GM18870 (cell line): ENCODE measurements at regions not wholly inside any gene's neighbourhood (a gene's known extent, or its start where the extent isn't known, plus 50 kb on each side); places are given as distances from the start of the nearest gene placed in this dataset.
"Not testable (repeated sequence)": the region's sequence is repeated elsewhere in the genome, so short reads cannot be mapped to it uniquely, and the experiment has no call there.

Source experiments
- ATAC-seq: cut with Tn5 transposase; IDR thresholded peaks from one replicate; pipeline ENCODE4 v1.9.1; 2021; ENCODE audit warnings: moderate library complexity; ENCODE audit not compliant: unreplicated experiment

GRCh38 chr1:121001090-121001726 is 111.6 kb downstream of the PPIAL4A start:
- not testable (repeated sequence) for ATAC-seq

DNA sequence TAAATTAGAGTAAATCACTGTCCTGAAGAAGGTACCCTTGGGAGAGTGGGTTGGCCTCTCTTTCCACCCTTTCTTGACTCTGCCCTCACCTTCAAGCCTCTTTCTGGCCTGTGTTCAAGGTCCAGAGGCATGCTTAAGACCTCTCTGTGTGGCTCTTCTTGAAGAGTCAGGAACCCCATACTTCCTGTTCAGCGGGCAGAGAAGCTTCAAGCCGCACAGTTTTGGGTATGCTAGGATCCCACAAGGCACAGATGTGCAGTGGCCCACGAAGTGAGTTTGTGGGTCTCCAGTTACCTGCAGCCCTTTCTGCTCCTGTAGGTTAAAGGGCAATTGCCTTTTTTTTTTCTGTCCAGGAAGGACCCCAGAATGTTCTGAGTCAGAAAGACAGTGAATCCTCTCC is 113.7 kb downstream of the PPIAL4A start:
- ATAC-seq = not testable (repeated sequence)

DNA sequence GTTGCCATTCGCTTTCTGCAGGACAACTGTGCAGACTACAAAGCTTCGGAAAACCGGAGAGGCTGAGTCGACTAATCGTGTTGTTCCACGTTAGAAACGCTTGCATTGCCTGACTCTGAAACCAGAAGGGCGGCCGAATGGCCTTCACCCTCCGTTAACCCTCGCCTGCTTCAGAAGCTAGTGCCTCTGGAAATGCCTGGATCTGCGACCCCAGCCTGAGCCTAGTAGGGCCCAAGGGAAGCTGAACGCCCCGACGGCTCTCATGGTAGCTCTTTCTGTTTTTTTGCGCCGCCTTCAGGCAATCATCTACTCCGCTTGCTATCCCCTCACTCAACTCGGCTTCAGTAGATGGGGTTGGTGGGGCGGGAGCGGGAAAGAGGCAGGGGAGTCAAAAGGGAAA is 117.3 kb downstream of the PPIAL4A start:
- ATAC-seq = not testable (repeated sequence)

GRCh38 chr1:121007755-121008154 is 118.2 kb downstream of the PPIAL4A start:
- ATAC-seq = not testable (repeated sequence)

DNA sequence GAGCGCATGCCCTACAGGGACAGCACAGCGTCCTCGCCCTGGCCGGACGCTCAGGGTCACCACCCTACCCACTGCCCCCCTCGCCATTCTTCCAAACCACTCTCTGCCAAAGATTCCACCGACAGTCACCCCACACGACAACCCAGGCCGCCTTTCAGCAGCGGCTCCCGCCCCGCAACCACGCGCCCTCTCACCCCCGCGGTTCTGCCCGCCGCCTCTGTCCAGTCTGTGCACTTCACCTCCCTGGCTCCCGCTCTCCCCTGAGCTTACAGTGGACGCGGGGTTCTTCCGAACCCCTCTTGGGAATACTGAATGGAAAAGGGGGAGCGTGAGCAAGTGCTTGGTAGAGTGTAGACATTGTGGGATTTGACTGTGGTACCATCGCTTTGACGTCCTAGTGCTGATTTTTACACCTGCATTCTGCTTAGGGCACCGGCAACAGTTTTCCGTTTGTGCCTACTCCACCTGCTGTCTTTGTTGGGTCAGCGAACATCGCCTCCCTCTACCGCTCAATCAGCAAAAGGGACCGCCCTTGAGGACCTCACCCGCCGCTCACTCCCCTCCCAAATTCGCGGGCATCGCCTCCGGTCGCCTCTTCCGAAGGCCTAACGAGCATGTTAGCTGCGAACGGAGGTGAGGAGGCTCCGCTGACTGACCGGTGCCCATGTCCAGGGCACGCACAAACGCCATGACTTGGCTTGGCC is 119.1 kb downstream of the PPIAL4A start:
- not testable (repeated sequence) for ATAC-seq

GRCh38 chr1:121009216-121010057 is 119.9 kb downstream of the PPIAL4A start:
- ATAC-seq = not testable (repeated sequence)

GRCh38 chr1:121010141-121010540 is 120.6 kb downstream of the PPIAL4A start:
- ATAC-seq = not testable (repeated sequence)

- ATAC-seq = not testable (repeated sequence)
These were observed 123.6 kb downstream of the PPIAL4A start for GRCh38 chr1:121013181-121013580.

- ATAC-seq = peak; percentile 60
These were observed 126.8 kb downstream of the PPIAL4A start for GRCh38 chr1:121016182-121017028.

- not testable (repeated sequence) for ATAC-seq
These were observed 130.3 kb downstream of the PPIAL4A start for GRCh38 chr1:121019715-121020349.

DNA sequence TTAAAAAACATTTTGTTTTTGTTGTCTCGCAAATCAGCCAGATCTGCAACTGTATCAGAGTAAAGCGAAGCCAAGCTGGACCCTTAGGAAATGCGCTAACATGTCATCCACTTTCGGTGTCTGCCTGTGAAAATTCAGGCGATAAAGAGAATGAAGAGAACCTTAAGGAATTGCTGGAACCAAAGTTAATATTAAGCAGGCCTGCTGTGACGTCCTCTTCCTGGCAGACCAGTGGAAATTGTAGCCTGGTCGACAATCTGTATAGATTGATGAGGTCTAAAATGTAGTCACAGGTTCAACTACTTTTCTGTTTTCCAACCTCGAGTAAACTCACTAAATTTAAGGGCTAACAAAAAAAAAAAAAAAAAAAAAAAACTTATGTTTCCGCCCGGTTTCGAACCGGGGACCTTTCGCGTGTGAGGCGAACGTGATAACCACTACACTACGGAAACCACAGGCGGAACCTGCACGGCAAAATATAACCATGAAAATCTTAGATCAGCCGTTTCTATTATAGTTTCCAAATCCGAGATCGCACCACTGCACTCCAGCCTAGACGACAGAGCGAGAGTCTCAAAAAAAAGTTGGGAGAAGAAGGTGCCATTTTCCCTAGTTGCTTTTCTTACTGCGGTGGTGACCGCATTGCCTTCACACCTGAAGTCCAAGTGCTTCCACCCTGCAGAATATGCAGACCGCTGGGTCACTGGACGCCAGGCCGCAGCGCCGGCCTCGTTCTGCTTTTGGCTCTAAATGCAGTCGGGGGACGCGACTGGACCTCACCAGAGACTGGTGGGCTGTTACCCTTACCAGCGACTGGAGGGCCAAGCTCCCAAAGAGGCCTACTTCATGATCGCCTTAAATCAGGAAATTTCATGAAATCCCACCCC is 131.0 kb downstream of the PPIAL4A start:
- not testable (repeated sequence) for ATAC-seq

GRCh38 chr1:121021716-121022115 is 132.1 kb downstream of the PPIAL4A start:
- not testable (repeated sequence) for ATAC-seq

- ATAC-seq = not testable (repeated sequence)
These were observed 143.4 kb downstream of the PPIAL4A start for GRCh38 chr1:121032878-121033494.

GRCh38 chr1:121036792-121037191 is 147.2 kb downstream of the PPIAL4A start:
- not testable (repeated sequence) for ATAC-seq

- not testable (repeated sequence) for ATAC-seq
These were observed 143.2 kb downstream of the FAM72B start for GRCh38 chr1:121040974-121041373.

GRCh38 chr1:121041497-121041896 is 142.6 kb downstream of the FAM72B start:
- ATAC-seq = not testable (repeated sequence)

GRCh38 chr1:121042882-121043281 is 141.3 kb downstream of the FAM72B start:
- ATAC-seq = not testable (repeated sequence)

DNA sequence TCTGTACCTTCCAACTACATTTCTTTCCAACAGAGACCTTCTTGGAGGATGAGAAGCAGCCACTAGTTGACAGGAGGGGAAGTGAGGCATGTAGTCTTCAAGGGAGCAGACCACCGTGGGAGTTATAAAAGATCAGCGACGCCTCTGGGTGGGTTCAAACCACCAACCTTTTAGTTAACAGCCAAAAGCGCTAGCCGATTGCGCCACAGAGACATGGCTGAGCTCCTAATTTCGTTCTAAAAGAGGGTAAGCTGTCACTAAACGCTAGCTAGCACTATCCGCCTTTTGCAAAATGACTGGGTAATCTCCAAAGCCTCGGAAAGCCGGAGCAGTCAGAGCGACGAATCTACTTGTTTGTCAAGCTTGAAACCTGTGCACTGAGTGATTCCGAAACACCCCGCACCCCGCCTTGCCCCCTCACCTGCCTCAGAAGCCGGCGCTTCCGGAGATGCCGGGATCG is 135.8 kb downstream of the FAM72B start:
- ATAC-seq = not testable (repeated sequence)
